SK-N-MC (cell line): ENCODE measurements at regions not wholly inside any gene's neighbourhood (a gene's known extent, or its start where the extent isn't known, plus 50 kb on each side); places are given as distances from the start of the nearest gene placed in this dataset.

Experiments
- EZH2 ChIP-seq: fragments of 200-600 bp; sonication (generic); IDR thresholded peaks from one replicate; pipeline ENCODE4 v1.6.1; 2017; ENCODE audit warnings: antibody characterized with exemption
- POLR2AphosphoS5 ChIP-seq: IDR thresholded peaks from 2 replicates; pipeline ENCODE4 v1.6.1; 2012; ENCODE audit warnings: mild to moderate bottlenecking, low read depth, low read length, borderline replicate concordance

- TF ChIP-seq POLR2AphosphoS5 = no peak
- TF ChIP-seq EZH2 = no peak
Observed at GRCh38 chr1:106817575-106817974, 238.9 kb upstream of the PRMT6 start.
